Calu3 (cell line): ENCODE measurements at regions not wholly inside any gene's neighbourhood (a gene's known extent, or its start where the extent isn't known, plus 50 kb on each side); places are given as distances from the start of the nearest gene placed in this dataset.

Source experiments
- BruUV-seq: library from RNA; stranded (reverse); fragments of 400-500 nt; replicated peaks from 2 replicates; lab custom pipeline; 2021; lab: Mats Ljungman, UMichigan
- CTCF ChIA-PET: fragments of 300-600 bp; sonication (Branson Sonifier 250); formaldehyde crosslinking; loops from one replicate; lab custom pipeline; 2022; ENCODE audit warnings: antibody characterized with exemption; lab: Charles Lee
- DNase-seq: peaks from one replicate; pipeline ENCODE4 v3.0.0; 2022
- H3K27ac Mint-ChIP-seq: one replicate; pipeline ENCODE4 v1.8.0; 2022; ENCODE audit warnings: mixed read lengths; ENCODE audit not compliant: unreplicated experiment
- H3K27me3 Mint-ChIP-seq: one replicate; pipeline ENCODE4 v1.8.0; 2022; ENCODE audit warnings: mixed read lengths; ENCODE audit not compliant: unreplicated experiment
- H3K36me3 Mint-ChIP-seq: one replicate; pipeline ENCODE4 v1.8.0; 2022; ENCODE audit warnings: mild to moderate bottlenecking, moderate library complexity, mixed read lengths; ENCODE audit not compliant: insufficient read depth, unreplicated experiment
- H3K4me1 Mint-ChIP-seq: one replicate; pipeline ENCODE4 v1.8.0; 2022; ENCODE audit warnings: mild to moderate bottlenecking, low read depth, mixed read lengths; ENCODE audit not compliant: unreplicated experiment
- H3K4me3 Mint-ChIP-seq: one replicate; pipeline ENCODE4 v1.8.0; 2022; ENCODE audit warnings: mild to moderate bottlenecking, low read depth, moderate library complexity, mixed read lengths; ENCODE audit not compliant: unreplicated experiment
- H3K9me3 Mint-ChIP-seq: one replicate; pipeline ENCODE4 v1.8.0; 2022; ENCODE audit warnings: low read depth, mixed read lengths; ENCODE audit not compliant: unreplicated experiment
- intact Hi-C: fragments of 100-400 bp; cut with micrococcal nuclease; formaldehyde crosslinking; loops from one replicate; pipeline ENCODE4 v1.10.0; 2022; ENCODE audit not compliant: unreplicated experiment
- TF ChIP-seq, protein P1 (sequence below): fragments of 200-600 bp; IDR thresholded peaks from one replicate; pipeline ENCODE4 v1.8.0; 2022; ENCODE audit warnings: antibody characterized with exemption; ENCODE audit not compliant: unreplicated experiment

DNA sequence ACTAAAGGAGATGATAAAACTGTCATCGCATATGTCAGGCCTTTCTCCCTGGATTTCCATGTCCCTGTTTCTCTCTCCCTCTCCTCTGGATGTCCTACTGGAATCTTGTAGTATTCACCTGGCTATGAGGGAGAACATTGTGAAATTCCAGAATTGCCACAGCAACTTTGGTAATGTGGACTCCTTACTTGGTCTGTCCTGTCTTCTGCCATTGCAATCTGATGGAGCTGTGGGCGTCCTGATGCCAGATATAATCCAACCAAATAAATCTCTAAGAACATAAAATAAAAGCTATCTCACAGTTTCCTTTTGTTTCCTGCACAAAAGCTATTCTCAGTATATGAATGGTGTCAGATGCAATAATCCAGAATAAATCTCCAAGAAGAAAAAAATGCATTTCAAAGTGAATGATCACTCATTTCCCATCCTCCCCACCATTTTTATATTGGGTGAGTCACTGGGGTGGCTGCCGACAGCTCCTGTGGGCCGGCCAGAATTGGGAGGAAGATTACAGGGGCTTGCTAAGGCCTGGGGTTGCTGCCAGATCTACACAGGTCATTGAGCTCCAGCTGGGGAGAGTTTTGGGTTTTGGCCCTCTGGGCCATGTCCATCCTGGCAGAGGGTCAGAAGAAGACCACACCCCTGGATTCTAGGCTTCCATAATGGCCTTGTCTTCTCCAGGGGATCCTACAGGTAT is 160.7 kb upstream of the PITX1 start:
- TF ChIP-seq, protein P1, sequence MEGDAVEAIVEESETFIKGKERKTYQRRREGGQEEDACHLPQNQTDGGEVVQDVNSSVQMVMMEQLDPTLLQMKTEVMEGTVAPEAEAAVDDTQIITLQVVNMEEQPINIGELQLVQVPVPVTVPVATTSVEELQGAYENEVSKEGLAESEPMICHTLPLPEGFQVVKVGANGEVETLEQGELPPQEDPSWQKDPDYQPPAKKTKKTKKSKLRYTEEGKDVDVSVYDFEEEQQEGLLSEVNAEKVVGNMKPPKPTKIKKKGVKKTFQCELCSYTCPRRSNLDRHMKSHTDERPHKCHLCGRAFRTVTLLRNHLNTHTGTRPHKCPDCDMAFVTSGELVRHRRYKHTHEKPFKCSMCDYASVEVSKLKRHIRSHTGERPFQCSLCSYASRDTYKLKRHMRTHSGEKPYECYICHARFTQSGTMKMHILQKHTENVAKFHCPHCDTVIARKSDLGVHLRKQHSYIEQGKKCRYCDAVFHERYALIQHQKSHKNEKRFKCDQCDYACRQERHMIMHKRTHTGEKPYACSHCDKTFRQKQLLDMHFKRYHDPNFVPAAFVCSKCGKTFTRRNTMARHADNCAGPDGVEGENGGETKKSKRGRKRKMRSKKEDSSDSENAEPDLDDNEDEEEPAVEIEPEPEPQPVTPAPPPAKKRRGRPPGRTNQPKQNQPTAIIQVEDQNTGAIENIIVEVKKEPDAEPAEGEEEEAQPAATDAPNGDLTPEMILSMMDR, result no peak
- Mint-ChIP-seq H3K9me3 (peaks cover 5% of the 10 kb centered on the region), H3K4me3 (no peak overlapping the region), H3K4me1 (peaks cover 8% of the 10 kb centered on the region), H3K36me3 (no peaks in the 10 kb centered on the region), H3K27ac (no peak overlapping the region), H3K27me3 (peaks cover 75% of the 10 kb centered on the region)
- CTCF ChIA-PET, result interaction anchor here (1.3 kb wide), 1 partner anchor 15 kb away, joined by 3 read pairs; no protein-coding TSS in a partner anchor
- BruUV-seq, result no TSS peak
- DNase-seq, result no peak
- intact Hi-C loops, result loop anchor here (5.0 kb wide), 1 partner anchor 162 kb away; the partner anchor contains the start of gene PITX1

DNA sequence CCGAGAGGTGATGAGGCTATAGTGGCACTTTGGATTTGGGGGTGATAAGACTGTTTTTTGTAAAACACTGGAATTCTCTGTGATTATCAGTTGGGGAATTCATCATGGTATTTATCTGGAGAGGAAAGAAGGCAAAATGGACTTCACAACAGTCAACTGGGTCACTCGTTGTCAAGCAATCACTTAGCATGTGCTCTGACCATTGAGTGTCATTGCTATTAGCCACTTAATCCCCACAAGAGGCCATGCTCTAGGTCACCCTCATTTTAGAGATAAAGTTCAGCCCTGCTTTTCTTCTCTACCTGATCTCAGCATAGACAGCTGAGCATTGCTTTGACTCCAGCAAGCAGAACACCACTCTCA is 160.1 kb upstream of the PITX1 start:
- H3K27me3 Mint-ChIP-seq, result peaks cover 69% of the 10 kb centered on the region
- intact Hi-C loops, result loop anchor here (5.0 kb wide), 1 partner anchor 162 kb away; the partner anchor contains the start of gene PITX1
- H3K27ac Mint-ChIP-seq, result no peak overlapping the region
- DNase-seq, result no peak
- no TSS peak for BruUV-seq
- TF ChIP-seq, protein P1, result no peak
- peaks cover 8% of the 10 kb centered on the region for H3K4me1 Mint-ChIP-seq
- CTCF ChIA-PET, result interaction anchor here (1.3 kb wide), 1 partner anchor 15 kb away, joined by 3 read pairs; no protein-coding TSS in a partner anchor
- H3K4me3 Mint-ChIP-seq, result no peak overlapping the region
- H3K9me3 Mint-ChIP-seq, result peaks cover 5% of the 10 kb centered on the region
- H3K36me3 Mint-ChIP-seq, result no peaks in the 10 kb centered on the region

- TF ChIP-seq, protein P1, result no peak
- peaks cover 63% of the 10 kb centered on the region for H3K27me3 Mint-ChIP-seq
- no peak overlapping the region for H3K4me3 Mint-ChIP-seq
- peaks cover 5% of the 10 kb centered on the region for H3K9me3 Mint-ChIP-seq
- intact Hi-C loops, result loop anchor here (5.0 kb wide), 1 partner anchor 161 kb away; the partner anchor contains the start of gene PITX1
- CTCF ChIA-PET, result interaction anchor here (1.3 kb wide), 1 partner anchor 14 kb away, joined by 3 read pairs; no protein-coding TSS in a partner anchor
- H3K27ac Mint-ChIP-seq, result no peak overlapping the region
- no peak for DNase-seq
- H3K4me1 Mint-ChIP-seq, result peaks cover 8% of the 10 kb centered on the region
- no TSS peak for BruUV-seq
- H3K36me3 Mint-ChIP-seq, result no peaks in the 10 kb centered on the region
Measured at GRCh38 chr5:135193213-135194125, 159.4 kb upstream of the PITX1 start.

DNA sequence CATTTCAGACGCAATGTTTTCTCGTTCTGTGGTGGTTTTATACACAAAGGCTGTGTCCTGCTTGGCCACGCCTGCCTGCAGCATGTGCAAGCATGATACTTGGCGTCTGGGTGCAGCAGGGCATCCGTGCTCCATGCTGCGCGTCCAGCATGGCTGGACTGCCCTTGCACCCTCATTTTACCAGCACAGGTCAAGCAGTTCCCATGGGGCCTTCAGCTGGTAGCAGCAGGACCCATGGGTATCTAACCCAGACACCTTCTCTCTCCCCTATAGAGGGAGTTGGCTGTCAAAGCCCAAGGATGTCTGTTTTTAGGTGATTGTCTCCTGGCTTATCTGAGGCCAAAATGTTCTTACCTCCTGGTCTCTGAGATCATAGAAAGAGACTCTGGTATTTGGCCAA is 158.3 kb upstream of the PITX1 start:
- Mint-ChIP-seq H3K9me3 (peaks cover 3% of the 10 kb centered on the region), H3K27ac (no peak overlapping the region), H3K4me3 (no peak overlapping the region), H3K36me3 (no peaks in the 10 kb centered on the region), H3K27me3 (peaks cover 52% of the 10 kb centered on the region), H3K4me1 (peaks cover 10% of the 10 kb centered on the region)
- intact Hi-C loops, result loop anchor here (5.0 kb wide), 1 partner anchor 160 kb away; the partner anchor contains the start of gene PITX1
- CTCF ChIA-PET, result no interaction called here
- TF ChIP-seq, protein P1, result no peak
- no TSS peak for BruUV-seq
- no peak for DNase-seq
